DND-41 (cell line): ENCODE measurements at regions not wholly inside any gene's neighbourhood (a gene's known extent, or its start where the extent isn't known, plus 50 kb on each side); places are given as distances from the start of the nearest gene placed in this dataset.

Experiments used
- CTCF ChIP-seq: IDR thresholded peaks from 2 replicates; pipeline ENCODE4 v1.5.1; 2012; ENCODE audit warnings: borderline replicate concordance, low read length, moderate library complexity, mild to moderate bottlenecking; ENCODE audit not compliant: poor library complexity, severe bottlenecking; ENCODE audit errors: extremely low read depth
- EZH2 ChIP-seq: IDR thresholded peaks from 3 replicates; pipeline ENCODE4 v1.6.1; 2012; ENCODE audit warnings: borderline replicate concordance, low read depth, mild to moderate bottlenecking, moderate library complexity, low read length, inconsistent platforms; ENCODE audit not compliant: severe bottlenecking

DNA sequence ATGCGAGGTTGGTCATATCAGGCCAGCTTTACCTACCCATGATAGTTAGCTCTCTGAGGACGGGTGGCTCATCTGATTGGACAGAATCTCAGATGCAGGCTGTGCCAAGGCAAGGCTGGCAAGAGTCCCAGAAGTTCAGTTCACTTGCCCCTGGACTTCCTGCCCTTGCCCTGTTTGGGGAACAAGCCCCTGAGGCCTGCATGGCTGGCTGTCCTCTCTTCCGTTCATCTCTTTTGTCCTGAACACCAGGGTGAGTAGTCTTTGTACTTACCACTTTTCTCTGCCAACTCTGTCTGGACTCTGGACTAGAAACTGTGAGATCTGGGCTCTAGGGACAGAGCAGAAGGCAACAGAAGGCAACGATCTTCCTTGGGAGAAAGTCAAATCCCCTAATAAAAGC lies 769.9 kb downstream of the QKI start:
- no peak for TF ChIP-seq EZH2
- no peak for TF ChIP-seq CTCF
